ENCODE measurements at regions not wholly inside any gene's neighbourhood (a gene's known extent, or its start where the extent isn't known, plus 50 kb on each side); places are given as distances from the start of the nearest gene placed in this dataset.

DNA sequence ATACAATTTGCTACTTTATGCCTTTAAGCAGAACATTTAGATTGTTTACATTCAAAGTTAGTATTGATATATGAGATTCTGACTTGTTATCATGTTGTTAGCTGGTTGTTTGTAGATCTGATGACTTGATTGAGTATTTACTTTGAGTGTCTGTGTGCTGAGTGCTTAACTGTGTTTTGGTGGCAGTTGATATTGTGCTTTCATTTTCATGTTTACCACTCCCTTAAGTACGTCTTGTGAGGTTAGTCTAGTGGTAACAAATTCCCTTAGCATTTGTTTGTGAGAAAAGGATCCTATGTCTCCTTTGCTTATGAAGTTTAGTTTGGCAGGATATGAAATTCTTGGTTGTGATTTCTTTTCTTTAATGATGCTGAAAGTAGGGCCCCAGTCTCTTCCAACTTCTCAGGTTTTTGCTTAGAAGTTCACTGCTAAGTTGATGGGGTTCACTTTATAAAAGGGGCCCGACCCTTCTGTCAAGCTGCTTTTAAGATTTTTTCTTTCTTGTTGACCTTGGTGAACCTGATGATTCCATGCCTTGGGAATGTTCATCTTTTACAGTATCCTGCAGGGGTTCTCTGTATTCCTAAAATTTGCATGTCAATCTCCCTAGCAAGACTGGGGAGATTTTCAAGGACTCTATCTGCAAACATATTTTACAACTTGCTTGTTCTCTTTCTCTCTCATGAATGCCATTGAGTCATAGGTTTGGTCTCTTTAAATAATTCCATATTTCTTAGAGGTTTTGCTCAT lies 1095.4 kb upstream of the PCDH20 start:
- no peak for TF ChIP-seq POLR2A (IDR thresholded peaks at IDR 0.05)
- TF ChIP-seq, protein P1, sequence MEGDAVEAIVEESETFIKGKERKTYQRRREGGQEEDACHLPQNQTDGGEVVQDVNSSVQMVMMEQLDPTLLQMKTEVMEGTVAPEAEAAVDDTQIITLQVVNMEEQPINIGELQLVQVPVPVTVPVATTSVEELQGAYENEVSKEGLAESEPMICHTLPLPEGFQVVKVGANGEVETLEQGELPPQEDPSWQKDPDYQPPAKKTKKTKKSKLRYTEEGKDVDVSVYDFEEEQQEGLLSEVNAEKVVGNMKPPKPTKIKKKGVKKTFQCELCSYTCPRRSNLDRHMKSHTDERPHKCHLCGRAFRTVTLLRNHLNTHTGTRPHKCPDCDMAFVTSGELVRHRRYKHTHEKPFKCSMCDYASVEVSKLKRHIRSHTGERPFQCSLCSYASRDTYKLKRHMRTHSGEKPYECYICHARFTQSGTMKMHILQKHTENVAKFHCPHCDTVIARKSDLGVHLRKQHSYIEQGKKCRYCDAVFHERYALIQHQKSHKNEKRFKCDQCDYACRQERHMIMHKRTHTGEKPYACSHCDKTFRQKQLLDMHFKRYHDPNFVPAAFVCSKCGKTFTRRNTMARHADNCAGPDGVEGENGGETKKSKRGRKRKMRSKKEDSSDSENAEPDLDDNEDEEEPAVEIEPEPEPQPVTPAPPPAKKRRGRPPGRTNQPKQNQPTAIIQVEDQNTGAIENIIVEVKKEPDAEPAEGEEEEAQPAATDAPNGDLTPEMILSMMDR (IDR thresholded peaks at IDR 0.05): no peak
